HCT116 (cell line): ENCODE measurements at regions not wholly inside any gene's neighbourhood (a gene's known extent, or its start where the extent isn't known, plus 50 kb on each side); places are given as distances from the start of the nearest gene placed in this dataset.

ENCODE experiments used
- ATAC-seq: fragments of 200-7000 bp; cut with Tn5 transposase; 2 replicates; pipeline ENCODE4 v1.9.1; 2020; ENCODE audit warnings: mild to moderate bottlenecking, moderate library complexity
- BruUV-seq: library from RNA; stranded (reverse); fragments of 400-500 nt; replicated peaks from 2 replicates; lab custom pipeline; 2021; lab: Mats Ljungman, UMichigan
- CTCF ChIA-PET: fragments of 300-600 bp; sonication (Branson Sonifier 250); formaldehyde crosslinking; loops from one replicate; lab custom pipeline; 2021; ENCODE audit warnings: antibody characterized with exemption; lab: Charles Lee
- POLR2A ChIA-PET: fragments of 300-600, 350-600 bp; sonication (Branson Sonifier 250); formaldehyde crosslinking; loops from one replicate; lab custom pipeline; 2021; ENCODE audit warnings: antibody characterized with exemption; lab: Charles Lee
- RAD21 ChIA-PET, 2 experiments: fragments of 300-600 bp; sonication (Branson Sonifier 250); formaldehyde crosslinking; loops; one replicate each; lab custom pipeline; 2023; ENCODE audit warnings: low total read pairs in 2 of 2; ENCODE audit not compliant: uncharacterized antibody in 2 of 2, unreplicated experiment in 2 of 2, low non-redundant PET in 1 of 2; lab: Charles Lee
- DNase-seq: peaks from one replicate; pipeline ENCODE4 v3.0.0-alpha.2; 2010; ENCODE audit warnings: low read depth, low spot score
- H2AFZ ChIP-seq: fragments of 200-600 bp; shearing (Covaris generic), sonication (generic); 2 replicates; pipeline ENCODE4 v1.6.1; 2017; ENCODE audit warnings: low read depth, mixed run types, mixed read lengths, antibody characterized with exemption, low read length; ENCODE audit not compliant: poor library complexity, severe bottlenecking
- H3K27ac ChIP-seq: 2 replicates; pipeline ENCODE4 v1.5.1; 2012; ENCODE audit warnings: low read depth, low read length
- H3K27me3 ChIP-seq: fragments of 200-600 bp; sonication (generic); 2 replicates; pipeline ENCODE4 v1.6.1; 2016; ENCODE audit warnings: mixed run types, low read length, mixed read lengths; ENCODE audit not compliant: insufficient read depth
- H3K36me3 ChIP-seq, 2 experiments: fragments of 200-500 bp in 1 of 2; fragments of 200-600 bp in 1 of 2; sonication (Bioruptor generic) in 1 of 2; sonication (generic) in 1 of 2; 2 replicates each; pipeline versions ENCODE4 v1.5.1 to v1.6.1; 2014 to 2016; ENCODE audit warnings: low read length in 2 of 2, inconsistent platforms in 1 of 2, mixed read lengths in 1 of 2, mixed run types in 1 of 2; ENCODE audit not compliant: insufficient read depth in 2 of 2, control insufficient read depth in 1 of 2
- H3K4me1 ChIP-seq, 2 experiments: fragments of 200-600 bp in 1 of 2; sonication (generic) in 1 of 2; 2 replicates each; pipeline versions ENCODE4 v1.5.1 to v1.6.1; 2012 to 2017; ENCODE audit warnings: low read length in 2 of 2, inconsistent platforms in 1 of 2, mild to moderate bottlenecking in 1 of 2, mixed read lengths in 1 of 2, mixed run types in 1 of 2, moderate library complexity in 1 of 2; ENCODE audit not compliant: insufficient read depth in 2 of 2, control insufficient read depth in 1 of 2
- H3K4me2 ChIP-seq: fragments of 200-600 bp; sonication (generic); 2 replicates; pipeline ENCODE4 v1.6.1; 2017; ENCODE audit warnings: mixed run types, low read length, mixed read lengths
- H3K4me3 ChIP-seq, 2 experiments: fragments of 200-600 bp in 1 of 2; sonication (generic) in 1 of 2; replicated peaks in 1 of 2; 2 replicates each; pipeline ENCODE4 v1.5.1; 2011 to 2016; ENCODE audit warnings: low read length in 2 of 2, control low read depth in 1 of 2, low read depth in 1 of 2, mild to moderate bottlenecking in 1 of 2, mixed read lengths in 1 of 2, mixed run types in 1 of 2
- H3K79me2 ChIP-seq: fragments of 200-600 bp; sonication (generic); 2 replicates; pipeline ENCODE4 v1.6.1; 2017; ENCODE audit warnings: mild to moderate bottlenecking, mixed run types, low read length, moderate library complexity, mixed read lengths; ENCODE audit not compliant: insufficient read depth
- H3K9ac ChIP-seq: fragments of 200-600 bp; sonication (generic); 2 replicates; pipeline ENCODE4 v1.6.1; 2016; ENCODE audit warnings: low read length, mixed read lengths
- H3K9me2 ChIP-seq: fragments of 200-600 bp; sonication (generic), shearing (Covaris generic); 2 replicates; pipeline ENCODE4 v1.6.1; 2017; ENCODE audit warnings: mixed run types, mild to moderate bottlenecking, moderate library complexity; ENCODE audit not compliant: insufficient read depth
- H3K9me3 ChIP-seq, 2 experiments: fragments of 200-500 bp in 1 of 2; fragments of 200-600 bp in 1 of 2; sonication (Bioruptor generic) in 1 of 2; sonication (generic) in 1 of 2; 2 replicates each; pipeline ENCODE4 v1.6.1; 2014 to 2017; ENCODE audit warnings: low read length in 2 of 2, mixed read lengths in 2 of 2, inconsistent platforms in 1 of 2, low read depth in 1 of 2, mild to moderate bottlenecking in 1 of 2, mixed run types in 1 of 2, moderate library complexity in 1 of 2; ENCODE audit not compliant: control insufficient read depth in 1 of 2, insufficient read depth in 1 of 2
- H4K20me1 ChIP-seq: fragments of 200-600 bp; sonication (generic), shearing (Covaris generic); 2 replicates; pipeline ENCODE4 v1.6.1; 2017; ENCODE audit warnings: mixed run types, mild to moderate bottlenecking, moderate library complexity; ENCODE audit not compliant: insufficient read depth
- ATF3 ChIP-seq: IDR thresholded peaks from 2 replicates; pipeline ENCODE4 v1.6.1; 2012
- POLR2AphosphoS5 ChIP-seq: IDR thresholded peaks from 2 replicates; pipeline ENCODE4 v1.6.1; 2011; ENCODE audit warnings: mild to moderate bottlenecking, low read depth, low read length, moderate library complexity
- RAD21 ChIP-seq: IDR thresholded peaks from 2 replicates; pipeline ENCODE4 v1.6.1; 2012; ENCODE audit warnings: low read depth, mild to moderate bottlenecking
- TCF7L2 ChIP-seq: IDR thresholded peaks from 2 replicates; pipeline ENCODE4 v1.7.0; 2011; ENCODE audit warnings: borderline replicate concordance, inconsistent platforms; ENCODE audit not compliant: insufficient read depth, insufficient read length; ENCODE audit errors: extremely low read depth
- ZBTB33 ChIP-seq: IDR thresholded peaks from 2 replicates; pipeline ENCODE4 v1.6.1; 2011; ENCODE audit warnings: mild to moderate bottlenecking, low read length, moderate library complexity; ENCODE audit not compliant: insufficient replicate concordance; ENCODE audit errors: extremely low read depth
- ZFX ChIP-seq: fragments of 450-650 bp; IDR thresholded peaks from 2 replicates; pipeline ENCODE4 v1.6.1; 2017
- ZNF274 ChIP-seq: fragments of 200-500 bp; sonication (Bioruptor generic); IDR thresholded peaks from 2 replicates; pipeline ENCODE4 v1.6.1; 2014; ENCODE audit warnings: mild to moderate bottlenecking, low read depth, low read length, inconsistent platforms
- intact Hi-C: fragments of 100-400 bp; cut with micrococcal nuclease; formaldehyde crosslinking; loops from 2 replicates; pipeline ENCODE4 v1.10.0; 2022

GRCh38 chr12:91414636-91415035 is 232.0 kb upstream of the DCN start:
- no TSS peak for BruUV-seq
- Histone ChIP-seq H3K4me3 (no peak overlapping the region), H2AFZ (no peak overlapping the region), H4K20me1 (no peaks in the 10 kb centered on the region), H3K4me2 (no peak overlapping the region), H3K27me3 (no peaks in the 10 kb centered on the region), H3K9ac (no peak overlapping the region), H3K27ac (no peak overlapping the region), H3K4me1 (peaks cover 6 to 14% of the 10 kb centered on the region in 2 experiments; a peak in 3 of 4 replicates), H3K9me3 (no peaks in the 10 kb centered on the region), H3K36me3 (no peaks in the 10 kb centered on the region), H3K9me2 (no peaks in the 10 kb centered on the region), H3K79me2 (no peaks in the 10 kb centered on the region)
- ChIA-PET CTCF (no interaction called here), RAD21 (no interaction called here), POLR2A (no interaction called here)
- no peak for TF ChIP-seq ZFX
- no peak for TF ChIP-seq ZBTB33
- no peak for TF ChIP-seq ZNF274
- no peak for TF ChIP-seq RAD21
- TF ChIP-seq POLR2AphosphoS5, result no peak
- TF ChIP-seq ATF3, result no peak
- TF ChIP-seq TCF7L2, result no peak
- no peak for DNase-seq
- no peak for ATAC-seq
- intact Hi-C loops, result no loop called here
